OCI-LY3 (cell line): ENCODE measurements at regions not wholly inside any gene's neighbourhood (a gene's known extent, or its start where the extent isn't known, plus 50 kb on each side); places are given as distances from the start of the nearest gene placed in this dataset.

Experiments
- EZH2phosphoT487 ChIP-seq: fragments of 200-600 bp; shearing (Covaris generic); IDR thresholded peaks from 2 replicates; pipeline ENCODE4 v1.6.1; 2018; ENCODE audit warnings: antibody characterized with exemption, mixed run types, low read depth
- TF ChIP-seq, protein P1 (sequence below): fragments of 200-600, 300-600 bp; sonication (generic); IDR thresholded peaks from 2 replicates; pipeline ENCODE4 v1.5.1; 2014; ENCODE audit warnings: antibody characterized with exemption, low read length, low read depth

GRCh38 chr3:148583793-148584192 lies 113.9 kb upstream of the AGTR1 start:
- TF ChIP-seq, protein P1, sequence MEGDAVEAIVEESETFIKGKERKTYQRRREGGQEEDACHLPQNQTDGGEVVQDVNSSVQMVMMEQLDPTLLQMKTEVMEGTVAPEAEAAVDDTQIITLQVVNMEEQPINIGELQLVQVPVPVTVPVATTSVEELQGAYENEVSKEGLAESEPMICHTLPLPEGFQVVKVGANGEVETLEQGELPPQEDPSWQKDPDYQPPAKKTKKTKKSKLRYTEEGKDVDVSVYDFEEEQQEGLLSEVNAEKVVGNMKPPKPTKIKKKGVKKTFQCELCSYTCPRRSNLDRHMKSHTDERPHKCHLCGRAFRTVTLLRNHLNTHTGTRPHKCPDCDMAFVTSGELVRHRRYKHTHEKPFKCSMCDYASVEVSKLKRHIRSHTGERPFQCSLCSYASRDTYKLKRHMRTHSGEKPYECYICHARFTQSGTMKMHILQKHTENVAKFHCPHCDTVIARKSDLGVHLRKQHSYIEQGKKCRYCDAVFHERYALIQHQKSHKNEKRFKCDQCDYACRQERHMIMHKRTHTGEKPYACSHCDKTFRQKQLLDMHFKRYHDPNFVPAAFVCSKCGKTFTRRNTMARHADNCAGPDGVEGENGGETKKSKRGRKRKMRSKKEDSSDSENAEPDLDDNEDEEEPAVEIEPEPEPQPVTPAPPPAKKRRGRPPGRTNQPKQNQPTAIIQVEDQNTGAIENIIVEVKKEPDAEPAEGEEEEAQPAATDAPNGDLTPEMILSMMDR, result no peak
- TF ChIP-seq EZH2phosphoT487, result no peak
